ENCODE measurements at regions not wholly inside any gene's neighbourhood (a gene's known extent, or its start where the extent isn't known, plus 50 kb on each side); places are given as distances from the start of the nearest gene placed in this dataset.

DNA sequence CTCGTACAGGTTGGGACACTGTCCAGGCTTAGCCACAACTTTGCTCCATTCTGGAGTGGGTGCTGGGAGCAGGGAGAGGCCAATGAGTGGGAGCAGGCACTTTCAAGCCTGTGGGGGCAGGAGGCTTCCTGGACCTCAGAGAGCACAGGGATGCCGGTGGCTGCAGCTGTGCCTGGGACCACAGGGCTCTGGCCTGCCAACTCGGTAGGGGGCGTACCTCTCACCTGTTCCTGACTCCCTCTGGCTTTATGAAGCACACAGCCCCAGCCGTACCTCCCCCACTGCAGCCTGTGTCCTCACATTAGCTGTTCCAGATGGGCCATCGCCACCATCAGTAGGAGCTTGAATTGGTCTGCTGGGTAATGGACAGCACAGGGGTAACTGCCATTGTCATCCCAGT lies 278.7 kb upstream of the KLHL1 start:
- intact Hi-C loops (cut with micrococcal nuclease) = no loop called here
- DNase-seq = no peak
- TF ChIP-seq EZH2phosphoT487 (IDR thresholded peaks at IDR 0.05; ENCODE audit: borderline replicate concordance, low read length) (no peak), EZH2 (IDR thresholded peaks at IDR 0.05; ENCODE audit: low read length, unreplicated experiment) (no peak)
- TF ChIP-seq, protein P1, sequence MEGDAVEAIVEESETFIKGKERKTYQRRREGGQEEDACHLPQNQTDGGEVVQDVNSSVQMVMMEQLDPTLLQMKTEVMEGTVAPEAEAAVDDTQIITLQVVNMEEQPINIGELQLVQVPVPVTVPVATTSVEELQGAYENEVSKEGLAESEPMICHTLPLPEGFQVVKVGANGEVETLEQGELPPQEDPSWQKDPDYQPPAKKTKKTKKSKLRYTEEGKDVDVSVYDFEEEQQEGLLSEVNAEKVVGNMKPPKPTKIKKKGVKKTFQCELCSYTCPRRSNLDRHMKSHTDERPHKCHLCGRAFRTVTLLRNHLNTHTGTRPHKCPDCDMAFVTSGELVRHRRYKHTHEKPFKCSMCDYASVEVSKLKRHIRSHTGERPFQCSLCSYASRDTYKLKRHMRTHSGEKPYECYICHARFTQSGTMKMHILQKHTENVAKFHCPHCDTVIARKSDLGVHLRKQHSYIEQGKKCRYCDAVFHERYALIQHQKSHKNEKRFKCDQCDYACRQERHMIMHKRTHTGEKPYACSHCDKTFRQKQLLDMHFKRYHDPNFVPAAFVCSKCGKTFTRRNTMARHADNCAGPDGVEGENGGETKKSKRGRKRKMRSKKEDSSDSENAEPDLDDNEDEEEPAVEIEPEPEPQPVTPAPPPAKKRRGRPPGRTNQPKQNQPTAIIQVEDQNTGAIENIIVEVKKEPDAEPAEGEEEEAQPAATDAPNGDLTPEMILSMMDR (conservative IDR thresholded peaks at IDR 0.05; ENCODE audit: low read depth, low read length) = no peak
- H3K9ac ChIP-seq (ENCODE audit: low read length) = no peak overlapping the region
- H3K36me3 ChIP-seq (ENCODE audit: low read depth, low read length) = no peaks in the 10 kb centered on the region
- H3K4me3 ChIP-seq (ENCODE audit: low read length) = no peak overlapping the region
- H3K27me3 ChIP-seq (ENCODE audit: low read length) = no peaks in the 10 kb centered on the region
- no peaks in the 10 kb centered on the region for H3K9me3 ChIP-seq (ENCODE audit: low read length)
- H4K20me1 ChIP-seq (ENCODE audit: low read length) = no peaks in the 10 kb centered on the region
- POLR2A ChIA-PET (ENCODE audit: unreplicated experiment) = no interaction called here
- CTCF ChIA-PET = no interaction called here
- peaks cover 13% of the 10 kb centered on the region; the same call in 1 of the 2 replicates for H3K4me1 ChIP-seq (ENCODE audit: insufficient read depth, low read length)
- no peak overlapping the region for H3K27ac ChIP-seq (ENCODE audit: low read length)
- no peaks in the 10 kb centered on the region for H3F3A ChIP-seq (ENCODE audit: low read length, unreplicated experiment)
- H3K79me2 ChIP-seq (ENCODE audit: low read length) = no peaks in the 10 kb centered on the region
- no peaks in the 10 kb centered on the region for H3K9me2 ChIP-seq (replicated peaks; ENCODE audit: low read length)
- BruUV-seq (replicated peaks) = no TSS peak
- no peak overlapping the region for H3K4me2 ChIP-seq (ENCODE audit: low read length)
- no peak overlapping the region for H2AFZ ChIP-seq (ENCODE audit: low read length)
- no peak for ATAC-seq

DNA sequence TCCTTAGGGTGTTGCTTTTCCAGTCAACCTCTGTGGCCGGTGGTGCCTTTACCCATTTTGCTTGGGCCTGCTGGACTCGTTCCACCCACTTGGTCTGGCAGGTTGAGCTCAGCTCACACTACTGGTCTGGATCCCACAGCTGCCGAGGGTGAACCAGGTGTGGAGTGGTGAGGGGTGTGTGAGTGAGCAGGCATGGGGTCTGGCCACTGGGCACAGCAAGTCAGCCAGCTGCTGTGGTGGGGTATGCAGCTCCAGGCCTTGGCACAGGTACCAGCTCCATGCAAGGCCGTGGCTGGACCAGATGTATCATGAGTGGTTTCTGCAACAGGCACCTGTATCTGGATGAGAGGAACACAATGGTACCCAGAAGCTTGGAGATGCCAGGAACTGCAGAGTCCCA lies 277.6 kb upstream of the KLHL1 start:
- DNase-seq = no peak
- no peaks in the 10 kb centered on the region for H3K9me3 ChIP-seq (ENCODE audit: low read length)
- H3K4me3 ChIP-seq (ENCODE audit: low read length) = no peak overlapping the region
- no peak for ATAC-seq
- no peaks in the 10 kb centered on the region for H3K9me2 ChIP-seq (replicated peaks; ENCODE audit: low read length)
- no peak overlapping the region for H2AFZ ChIP-seq (ENCODE audit: low read length)
- TF ChIP-seq, protein P1 (conservative IDR thresholded peaks at IDR 0.05; ENCODE audit: low read depth, low read length) = no peak
- no peak for TF ChIP-seq EZH2 (IDR thresholded peaks at IDR 0.05; ENCODE audit: low read length, unreplicated experiment)
- 0 out of 2 replicates have a peak, but pooled peaks cover 3% of the 10 kb centered on the region for H3K4me1 ChIP-seq (ENCODE audit: insufficient read depth, low read length)
- H3K27me3 ChIP-seq (ENCODE audit: low read length) = no peaks in the 10 kb centered on the region
- POLR2A ChIA-PET (ENCODE audit: unreplicated experiment) = no interaction called here
- no peaks in the 10 kb centered on the region for H3K36me3 ChIP-seq (ENCODE audit: low read depth, low read length)
- H3F3A ChIP-seq (ENCODE audit: low read length, unreplicated experiment) = no peaks in the 10 kb centered on the region
- no peaks in the 10 kb centered on the region for H4K20me1 ChIP-seq (ENCODE audit: low read length)
- CTCF ChIA-PET = no interaction called here
- intact Hi-C loops (cut with micrococcal nuclease) = no loop called here
- H3K79me2 ChIP-seq (ENCODE audit: low read length) = no peaks in the 10 kb centered on the region
- H3K9ac ChIP-seq (ENCODE audit: low read length) = no peak overlapping the region
- H3K27ac ChIP-seq (ENCODE audit: low read length) = no peak overlapping the region
- no TSS peak for BruUV-seq (replicated peaks)
- no peak overlapping the region for H3K4me2 ChIP-seq (ENCODE audit: low read length)

GRCh38 chr13:70384156-70384555 lies 275.9 kb upstream of the KLHL1 start:
- POLR2A ChIA-PET (ENCODE audit: unreplicated experiment) = no interaction called here
- Histone ChIP-seq H3K36me3 (ENCODE audit: low read depth, low read length) (no peaks in the 10 kb centered on the region), H4K20me1 (ENCODE audit: low read length) (no peaks in the 10 kb centered on the region), H3K4me2 (ENCODE audit: low read length) (no peak overlapping the region), H2AFZ (ENCODE audit: low read length) (no peak overlapping the region), H3K9me2 (replicated peaks; ENCODE audit: low read length) (no peaks in the 10 kb centered on the region), H3K4me1 (ENCODE audit: insufficient read depth, low read length) (no peaks in the 10 kb centered on the region), H3K27ac (ENCODE audit: low read length) (no peak overlapping the region), H3K27me3 (ENCODE audit: low read length) (no peaks in the 10 kb centered on the region), H3F3A (ENCODE audit: low read length, unreplicated experiment) (no peaks in the 10 kb centered on the region), H3K9ac (ENCODE audit: low read length) (no peak overlapping the region), H3K79me2 (ENCODE audit: low read length) (no peaks in the 10 kb centered on the region), H3K9me3 (ENCODE audit: low read length) (no peaks in the 10 kb centered on the region), H3K4me3 (ENCODE audit: low read length) (no peak overlapping the region)
- CTCF ChIA-PET = no interaction called here
- ATAC-seq (no peak), DNase-seq (no peak)
- intact Hi-C loops (cut with micrococcal nuclease) = no loop called here
- TF ChIP-seq EZH2phosphoT487 (IDR thresholded peaks at IDR 0.05; ENCODE audit: borderline replicate concordance, low read length) = no peak
- TF ChIP-seq, protein P1 (conservative IDR thresholded peaks at IDR 0.05; ENCODE audit: low read depth, low read length) = no peak
- TF ChIP-seq EZH2 (IDR thresholded peaks at IDR 0.05; ENCODE audit: low read length, unreplicated experiment) = no peak
- BruUV-seq (replicated peaks) = no TSS peak
